ENCODE measurements at regions not wholly inside any gene's neighbourhood (a gene's known extent, or its start where the extent isn't known, plus 50 kb on each side); places are given as distances from the start of the nearest gene placed in this dataset.
"Not testable (repeated sequence)": the region's sequence is repeated elsewhere in the genome, so short reads cannot be mapped to it uniquely, and the experiment has no call there.

- no peak for DNase-seq (ENCODE audit: insufficient read length)
- no peak for FAIRE-seq
- TF ChIP-seq POLR2A (IDR thresholded peaks at IDR 0.05; ENCODE audit: low read depth, low read length) (no peak), TAF1 (IDR thresholded peaks at IDR 0.05; ENCODE audit: borderline replicate concordance, low read depth, low read length) (no peak), POLR2AphosphoS5 (IDR thresholded peaks at IDR 0.05; ENCODE audit: low read depth, low read length) (no peak)
These were observed 169.3 kb upstream of the MAGI2 start for GRCh38 chr7:79622781-79623180.

- no peak for FAIRE-seq
- no peak for DNase-seq (ENCODE audit: insufficient read length)
These were observed 166.8 kb upstream of the MAGI2 start for GRCh38 chr7:79620291-79620690.

GRCh38 chr7:79619216-79619615, 165.7 kb upstream of the MAGI2 start:
- TF ChIP-seq TAF1 (IDR thresholded peaks at IDR 0.05; ENCODE audit: borderline replicate concordance, low read depth, low read length): no peak
- TF ChIP-seq POLR2A (IDR thresholded peaks at IDR 0.05; ENCODE audit: low read depth, low read length): no peak
- no peak for TF ChIP-seq POLR2AphosphoS5 (IDR thresholded peaks at IDR 0.05; ENCODE audit: low read depth, low read length)
- FAIRE-seq (no peak), DNase-seq (ENCODE audit: insufficient read length) (no peak)

More at GRCh38 chr7:79620291-79620690, 166.8 kb upstream of the MAGI2 start:
- TF ChIP-seq POLR2A (IDR thresholded peaks at IDR 0.05; ENCODE audit: low read depth, low read length): no peak
- no peak for TF ChIP-seq TAF1 (IDR thresholded peaks at IDR 0.05; ENCODE audit: borderline replicate concordance, low read depth, low read length)
- TF ChIP-seq POLR2AphosphoS5 (IDR thresholded peaks at IDR 0.05; ENCODE audit: low read depth, low read length): no peak

- TF ChIP-seq POLR2A (IDR thresholded peaks at IDR 0.05; ENCODE audit: low read depth, low read length): no peak
- TF ChIP-seq POLR2AphosphoS5 (IDR thresholded peaks at IDR 0.05; ENCODE audit: low read depth, low read length): no peak
- TF ChIP-seq TAF1 (IDR thresholded peaks at IDR 0.05; ENCODE audit: borderline replicate concordance, low read depth, low read length): no peak
These were observed 162.6 kb upstream of the MAGI2 start for GRCh38 chr7:79615871-79616640.

GRCh38 chr7:79615466-79615865, 162.0 kb upstream of the MAGI2 start:
- DNase-seq (ENCODE audit: insufficient read length): no peak
- TF ChIP-seq POLR2A (IDR thresholded peaks at IDR 0.05; ENCODE audit: low read depth, low read length) (no peak), TAF1 (IDR thresholded peaks at IDR 0.05; ENCODE audit: borderline replicate concordance, low read depth, low read length) (no peak)
- no peak for FAIRE-seq

More at GRCh38 chr7:79615871-79616640, 162.6 kb upstream of the MAGI2 start:
- no peak for FAIRE-seq
- no peak for DNase-seq (ENCODE audit: insufficient read length)

- DNase-seq (ENCODE audit: insufficient read length) (no peak), FAIRE-seq (no peak)
- TF ChIP-seq POLR2A (IDR thresholded peaks at IDR 0.05; ENCODE audit: low read depth, low read length): no peak
- TF ChIP-seq TAF1 (IDR thresholded peaks at IDR 0.05; ENCODE audit: borderline replicate concordance, low read depth, low read length): no peak
- no peak for TF ChIP-seq POLR2AphosphoS5 (IDR thresholded peaks at IDR 0.05; ENCODE audit: low read depth, low read length)
These were observed 159.4 kb upstream of the MAGI2 start for GRCh38 chr7:79612903-79613302.

GRCh38 chr7:79612022-79612421, 158.6 kb upstream of the MAGI2 start:
- DNase-seq (ENCODE audit: insufficient read length) (no peak), FAIRE-seq (no peak)
- TF ChIP-seq TAF1 (IDR thresholded peaks at IDR 0.05; ENCODE audit: borderline replicate concordance, low read depth, low read length): no peak
- TF ChIP-seq POLR2AphosphoS5 (IDR thresholded peaks at IDR 0.05; ENCODE audit: low read depth, low read length): no peak

GRCh38 chr7:79610748-79611304, 157.4 kb upstream of the MAGI2 start:
- no peak for DNase-seq (ENCODE audit: insufficient read length)
- no peak for FAIRE-seq
- no peak for TF ChIP-seq POLR2A (IDR thresholded peaks at IDR 0.05; ENCODE audit: low read depth, low read length)
- TF ChIP-seq TAF1 (IDR thresholded peaks at IDR 0.05; ENCODE audit: borderline replicate concordance, low read depth, low read length): no peak
- no peak for TF ChIP-seq POLR2AphosphoS5 (IDR thresholded peaks at IDR 0.05; ENCODE audit: low read depth, low read length)

GRCh38 chr7:79610313-79610712, 156.8 kb upstream of the MAGI2 start:
- no peak for TF ChIP-seq POLR2AphosphoS5 (IDR thresholded peaks at IDR 0.05; ENCODE audit: low read depth, low read length)
- DNase-seq (ENCODE audit: insufficient read length): no peak
- FAIRE-seq: no peak

GRCh38 chr7:79608005-79608404, 154.5 kb upstream of the MAGI2 start:
- FAIRE-seq (no peak), DNase-seq (ENCODE audit: insufficient read length) (no peak)
- TF ChIP-seq POLR2AphosphoS5 (IDR thresholded peaks at IDR 0.05; ENCODE audit: low read depth, low read length) (no peak), POLR2A (IDR thresholded peaks at IDR 0.05; ENCODE audit: low read depth, low read length) (no peak), TAF1 (IDR thresholded peaks at IDR 0.05; ENCODE audit: borderline replicate concordance, low read depth, low read length) (no peak)

GRCh38 chr7:79604841-79605240, 151.4 kb upstream of the MAGI2 start:
- DNase-seq (ENCODE audit: insufficient read length) (no peak), FAIRE-seq (no peak)
- TF ChIP-seq TAF1 (IDR thresholded peaks at IDR 0.05; ENCODE audit: borderline replicate concordance, low read depth, low read length): no peak
- no peak for TF ChIP-seq POLR2A (IDR thresholded peaks at IDR 0.05; ENCODE audit: low read depth, low read length)

- DNase-seq (ENCODE audit: insufficient read length) (no peak), FAIRE-seq (no peak)
- no peak for TF ChIP-seq TAF1 (IDR thresholded peaks at IDR 0.05; ENCODE audit: borderline replicate concordance, low read depth, low read length)
- TF ChIP-seq POLR2AphosphoS5 (IDR thresholded peaks at IDR 0.05; ENCODE audit: low read depth, low read length): no peak
- no peak for TF ChIP-seq POLR2A (IDR thresholded peaks at IDR 0.05; ENCODE audit: low read depth, low read length)
These were observed 144.9 kb upstream of the MAGI2 start for GRCh38 chr7:79598351-79598750.

GRCh38 chr7:79594671-79595070, 141.2 kb upstream of the MAGI2 start:
- not testable (repeated sequence) for FAIRE-seq; DNase-seq (ENCODE audit: insufficient read length)

Data from GM12892 (cell line).